H1 (cell line): ENCODE measurements at regions not wholly inside any gene's neighbourhood (a gene's known extent, or its start where the extent isn't known, plus 50 kb on each side); places are given as distances from the start of the nearest gene placed in this dataset.

ENCODE experiments used
- CTCF ChIA-PET: fragments of 300-600 bp; sonication (Branson Sonifier 250); formaldehyde crosslinking; loops from one replicate; lab custom pipeline; 2021; ENCODE audit not compliant: partially characterized antibody; lab: Charles Lee
- POLR2A ChIA-PET: fragments of 300-600 bp; sonication (Branson Sonifier 250); formaldehyde crosslinking; loops from one replicate; lab custom pipeline; 2021; ENCODE audit warnings: inconsistent platforms; ENCODE audit not compliant: partially characterized antibody; lab: Charles Lee
- DNase-seq, 2 experiments: peaks; one replicate each; pipeline versions ENCODE4 v3.0.0 to v3.0.0-alpha.2; 2010 to 2022; ENCODE audit warnings: low spot score in 2 of 2, low read depth in 1 of 2, mixed read lengths in 1 of 2
- FAIRE-seq: peaks from 2 replicates; lab custom pipeline; 2011; peaks lifted over from hg19 to GRCh38; lab: Jason Lieb, UNC
- H2AFZ ChIP-seq: 2 replicates; pipeline ENCODE4 v1.8.1; 2012; ENCODE audit warnings: low read length, inconsistent platforms
- H2AK5ac ChIP-seq: 2 replicates; pipeline ENCODE4 v1.6.1; 2013; ENCODE audit warnings: low read depth, low read length
- H2BK120ac ChIP-seq: replicated peaks from 2 replicates; pipeline ENCODE3; 2013; ENCODE audit warnings: low read depth, low read length, inconsistent platforms
- H2BK12ac ChIP-seq: 2 replicates; pipeline ENCODE4 v1.6.1; 2013; ENCODE audit warnings: low read depth, low read length
- H2BK15ac ChIP-seq: 2 replicates; pipeline ENCODE4 v1.6.1; 2013; ENCODE audit warnings: low read length
- H2BK20ac ChIP-seq: 2 replicates; pipeline ENCODE4 v1.6.1; 2013; ENCODE audit warnings: low read length
- H2BK5ac ChIP-seq: 2 replicates; pipeline ENCODE4 v1.6.1; 2013; ENCODE audit warnings: low read depth, low read length
- H3K14ac ChIP-seq: 2 replicates; pipeline ENCODE4 v1.6.1; 2013; ENCODE audit warnings: inconsistent platforms; ENCODE audit not compliant: insufficient read length
- H3K18ac ChIP-seq: 2 replicates; pipeline ENCODE4 v1.6.1; 2013; ENCODE audit warnings: low read length; ENCODE audit errors: extremely low read depth
- H3K23ac ChIP-seq: 2 replicates; pipeline ENCODE4 v1.6.1; 2013; ENCODE audit warnings: inconsistent platforms; ENCODE audit not compliant: insufficient read length
- H3K23me2 ChIP-seq: 2 replicates; pipeline ENCODE4 v1.6.1; 2013; ENCODE audit warnings: low read depth, low read length
- H3K27ac ChIP-seq: 2 replicates; pipeline ENCODE4 v1.6.1; 2011; ENCODE audit warnings: low read depth, low read length, inconsistent platforms
- H3K27me3 ChIP-seq, 4 experiments: replicated peaks in 1 of 4; 1 replicate in 1 of 4; 2 replicates in 3 of 4; pipeline versions ENCODE4 v1.6.1 to v1.8.1; 2011 to 2013; ENCODE audit warnings: low read length in 3 of 4, mild to moderate bottlenecking in 3 of 4, inconsistent platforms in 2 of 4, mixed read lengths in 2 of 4, moderate library complexity in 1 of 4; ENCODE audit not compliant: control insufficient read depth in 3 of 4, insufficient read depth in 3 of 4; ENCODE audit errors: extremely low read depth in 1 of 4
- H3K36me3 ChIP-seq, 4 experiments: 2 replicates each; pipeline versions ENCODE4 v1.6.1 to v1.8.1; 2011 to 2013; ENCODE audit warnings: mild to moderate bottlenecking in 4 of 4, low read length in 3 of 4, moderate library complexity in 2 of 4, control low read depth in 1 of 4, inconsistent platforms in 1 of 4; ENCODE audit not compliant: insufficient read depth in 4 of 4, control insufficient read depth in 2 of 4
- H3K4ac ChIP-seq: replicated peaks from 2 replicates; pipeline ENCODE3; 2013; ENCODE audit warnings: low read length, low read depth, mixed read lengths, inconsistent platforms; ENCODE audit not compliant: insufficient read length
- H3K4me1 ChIP-seq, 4 experiments: replicated peaks in 1 of 4; 1 replicate in 1 of 4; 2 replicates in 3 of 4; pipeline versions ENCODE4 v1.6.1 to v1.8.1; 2011 to 2013; ENCODE audit warnings: low read length in 3 of 4, inconsistent platforms in 2 of 4, mixed read lengths in 1 of 4; ENCODE audit not compliant: insufficient read depth in 4 of 4, control insufficient read depth in 3 of 4
- H3K4me2 ChIP-seq, 2 experiments: 2 replicates each; pipeline versions ENCODE4 v1.6.1 to v1.8.1; 2011 to 2013; ENCODE audit warnings: low read depth in 2 of 2, low read length in 2 of 2, control low read depth in 1 of 2, inconsistent platforms in 1 of 2, mild to moderate bottlenecking in 1 of 2; ENCODE audit not compliant: insufficient read depth in 1 of 2
- H3K4me3 ChIP-seq, 4 experiments: fragments of 200-600, 300-600 bp in 1 of 4; sonication (generic), shearing (Covaris generic), sonication (Bioruptor Twin) in 1 of 4; 2 replicates each; pipeline versions ENCODE4 v1.5.1 to v1.8.1; 2011 to 2016; ENCODE audit warnings: low read length in 4 of 4, low read depth in 3 of 4, control low read depth in 2 of 4, inconsistent platforms in 2 of 4, mild to moderate bottlenecking in 2 of 4, mixed read lengths in 1 of 4, moderate library complexity in 1 of 4; ENCODE audit not compliant: insufficient read depth in 2 of 4; ENCODE audit errors: extremely low read depth in 1 of 4
- H3K56ac ChIP-seq: replicated peaks from 2 replicates; pipeline ENCODE3; 2013; ENCODE audit warnings: low read depth, mild to moderate bottlenecking, mixed read lengths, low read length, inconsistent platforms; ENCODE audit not compliant: insufficient read length
- H3K79me1 ChIP-seq: 2 replicates; pipeline ENCODE4 v1.6.1; 2013; ENCODE audit warnings: low read depth, low read length, control low read depth
- H3K79me2 ChIP-seq, 2 experiments: 2 replicates each; pipeline versions ENCODE4 v1.6.1 to v1.8.1; 2012 to 2013; ENCODE audit warnings: low read length in 2 of 2, mild to moderate bottlenecking in 2 of 2, inconsistent platforms in 1 of 2; ENCODE audit not compliant: insufficient read depth in 2 of 2, control insufficient read depth in 1 of 2
- H3K9ac ChIP-seq, 4 experiments: replicated peaks in 1 of 4; 1 replicate in 1 of 4; 2 replicates in 3 of 4; pipeline versions ENCODE4 v1.6.1 to v1.8.1; 2011 to 2013; ENCODE audit warnings: low read depth in 3 of 4, low read length in 3 of 4, control low read depth in 2 of 4, mild to moderate bottlenecking in 2 of 4, moderate library complexity in 2 of 4, inconsistent platforms in 1 of 4; ENCODE audit errors: extremely low read depth in 1 of 4
- H3K9me3 ChIP-seq, 2 experiments: 2 replicates each; pipeline versions ENCODE4 v1.6.1 to v1.8.1; 2012 to 2013; ENCODE audit warnings: mild to moderate bottlenecking in 2 of 2, moderate library complexity in 2 of 2, control low read depth in 1 of 2, inconsistent platforms in 1 of 2, low read depth in 1 of 2, low read length in 1 of 2, mixed read lengths in 1 of 2; ENCODE audit not compliant: insufficient read depth in 2 of 2
- H4K20me1 ChIP-seq, 2 experiments: replicated peaks in 1 of 2; 2 replicates each; pipeline versions ENCODE3 to v1.8.1; 2011 to 2013; ENCODE audit warnings: inconsistent platforms in 2 of 2, low read length in 2 of 2, mild to moderate bottlenecking in 1 of 2; ENCODE audit not compliant: insufficient read depth in 2 of 2, control insufficient read depth in 1 of 2
- H4K5ac ChIP-seq: 2 replicates; pipeline ENCODE4 v1.6.1; 2013; ENCODE audit warnings: low read length, low read depth, mixed read lengths, inconsistent platforms; ENCODE audit not compliant: insufficient read length
- H4K8ac ChIP-seq: 2 replicates; pipeline ENCODE4 v1.8.0; 2013; ENCODE audit warnings: mild to moderate bottlenecking, moderate library complexity, low read length, inconsistent platforms; ENCODE audit not compliant: insufficient read depth; ENCODE audit errors: extremely low read depth
- H4K91ac ChIP-seq: replicated peaks from 2 replicates; pipeline ENCODE3; 2013; ENCODE audit warnings: low read length, mixed read lengths, inconsistent platforms; ENCODE audit not compliant: insufficient read length
- EP300 ChIP-seq, 2 experiments: IDR thresholded peaks; 1 replicate in 1 of 2; 2 replicates in 1 of 2; pipeline ENCODE4 v1.6.1; 2011 to 2012; ENCODE audit warnings: low read depth in 2 of 2, low read length in 2 of 2, mild to moderate bottlenecking in 2 of 2, borderline replicate concordance in 1 of 2, inconsistent platforms in 1 of 2, moderate library complexity in 1 of 2
- SP1 ChIP-seq: IDR thresholded peaks from 2 replicates; pipeline ENCODE4 v1.6.1; 2011; ENCODE audit warnings: low read depth, low read length
- WGBS, 2 experiments: shearing (Covaris generic) in 1 of 2; methylation state at CpG; one replicate each; pipeline versions ENCODE4 v1.1.6 to v1.1.7; 2013 to 2015; ENCODE audit warnings: low lambda C conversion rate in 2 of 2, mixed read lengths in 2 of 2, inconsistent platforms in 1 of 2, low coverage in 1 of 2, missing lambda C conversion rate in 1 of 2; ENCODE audit not compliant: insufficient replicate concordance in 2 of 2, insufficient coverage in 1 of 2, insufficient read length in 1 of 2; ENCODE audit errors: extremely low coverage in 1 of 2, missing lambda C conversion rate in 1 of 2; 5-methylcytosine and 5-hydroxymethylcytosine counted together

GRCh38 chr2:12613137-12613835 is 103.5 kb upstream of the TRIB2 start:
- Histone ChIP-seq H2BK15ac (no peak overlapping the region), H3K4ac (no peak overlapping the region), H2BK20ac (no peak overlapping the region), H2BK5ac (0 out of 2 replicates have a peak overlapping the region, but pooled peaks have one; percentile 49), H2BK120ac (no peak overlapping the region), H3K4me3 (no peak overlapping the region), H4K20me1 (no peaks in the 10 kb centered on the region), H3K9me3 (no peaks in the 10 kb centered on the region; a peak in 1 of 4 replicates), H3K79me1 (no peaks in the 10 kb centered on the region), H3K14ac (no peak overlapping the region), H3K4me1 (no peaks in the 10 kb centered on the region; a peak in 1 of 7 replicates), H3K9ac (no peak overlapping the region), H2BK12ac (peak overlapping the region; percentile 18; the same call in 1 of the 2 replicates), H2AFZ (peak overlapping the region; percentile 94), H3K27me3 (no peaks in the 10 kb centered on the region), H4K91ac (no peak overlapping the region), H3K36me3 (no peaks in the 10 kb centered on the region), H3K23ac (no peak overlapping the region), H3K27ac (no peak overlapping the region), H3K23me2 (no peaks in the 10 kb centered on the region), H4K8ac (no peak overlapping the region), H3K56ac (no peak overlapping the region), H3K79me2 (no peaks in the 10 kb centered on the region), H3K18ac (peak overlapping the region; percentile 36; the same call in 1 of the 2 replicates), H4K5ac (no peak overlapping the region), H3K4me2 (no peak overlapping the region), H2AK5ac (no peak overlapping the region)
- WGBS, 2 experiments: 87% methylated on average over 7 of the region's 7 CpGs; no CpG with 5 or more reads in 1 of the 2 experiments
- CTCF ChIA-PET: interaction anchor here (0.8 to 1.3 kb wide), 4 partner anchors 20 to 784 kb away, joined by 3 to 4 read pairs (median 3); no protein-coding TSS in a partner anchor
- no peak for TF ChIP-seq SP1
- no peak for TF ChIP-seq EP300 (IDR thresholded peaks at IDR 0.05; ENCODE audit: borderline replicate concordance in 1 of 2, low read depth in 2 of 2, low read length in 2 of 2)
- POLR2A ChIA-PET: interaction anchor here (1.6 kb wide), 1 partner anchor 12 kb away, joined by 4 read pairs; no protein-coding TSS in a partner anchor
- no peak for FAIRE-seq
- DNase-seq: no peak
